ENCODE measurements at regions not wholly inside any gene's neighbourhood (a gene's known extent, or its start where the extent isn't known, plus 50 kb on each side); places are given as distances from the start of the nearest gene placed in this dataset.

GRCh38 chr6:87901613-87902012, 146.0 kb upstream of the SPACA1 start:
- no peak for TF ChIP-seq GATA1 (IDR thresholded peaks at IDR 0.05; ENCODE audit: low read depth, low read length)
- TF ChIP-seq POLR2A (IDR thresholded peaks at IDR 0.05; ENCODE audit: low read length): no peak

Data from erythroblast (primary cell).